Heart left ventricle (tissue), 13 donors: ENCODE measurements at regions not wholly inside any gene's neighbourhood (a gene's known extent, or its start where the extent isn't known, plus 50 kb on each side); places are given as distances from the start of the nearest gene placed in this dataset.

Experiments
- POLR2A ChIP-seq, 2 donors: fragments of 450-650 bp; IDR thresholded peaks; one replicate each; pipeline ENCODE4 v1.6.1; 2017; ENCODE audit warnings: antibody characterized with exemption in 2 of 2, mild to moderate bottlenecking in 2 of 2, moderate library complexity in 2 of 2
- TF ChIP-seq, protein P1 (sequence below), 12 donors: fragments of 200-600 bp; sonication (generic) in 4 of 12; IDR thresholded peaks; one replicate each; pipeline versions ENCODE4 v1.5.0 to v1.8.0; 2018 to 2022; ENCODE audit warnings: antibody characterized with exemption in 12 of 12, mild to moderate bottlenecking in 5 of 12
- donor health status: ischemic (EF 13 %, LVEDD 7.1; RV severe dilation, severe dysfunction).
- donor health status: DM: no; HTN: yes; CAD: no.
- donor health status: DM: no; HTN: no; CAD: no.
- donor health status: ischemic (EF 25% LVEDD 6.9; RV normal size, moderate dysfunction).
- donor health status: ischemic (EF 25% LVEDD 5.7; RV mildly dilated, moderate dysfunction).
- donor health status: ischemic (EF 35%, LVEDD 5.7; RV mildly dilated, moderate dysfunction).
- donor health status: nonischemic (EF 11% LVEDD 7.7; RV severe dilation, severe dysfunction).
- donor health status: DM: yes; HTN: yes; CAD: no.
- donor health status: PGD.
- donor health status: ischemic (EF 29% LVEDD 5.4; RV normal size, mild dysfunction).
- donor health status: nonischemic (EF 23%, LVEDD 6.1; RV moderate dilation, normal function).

DNA sequence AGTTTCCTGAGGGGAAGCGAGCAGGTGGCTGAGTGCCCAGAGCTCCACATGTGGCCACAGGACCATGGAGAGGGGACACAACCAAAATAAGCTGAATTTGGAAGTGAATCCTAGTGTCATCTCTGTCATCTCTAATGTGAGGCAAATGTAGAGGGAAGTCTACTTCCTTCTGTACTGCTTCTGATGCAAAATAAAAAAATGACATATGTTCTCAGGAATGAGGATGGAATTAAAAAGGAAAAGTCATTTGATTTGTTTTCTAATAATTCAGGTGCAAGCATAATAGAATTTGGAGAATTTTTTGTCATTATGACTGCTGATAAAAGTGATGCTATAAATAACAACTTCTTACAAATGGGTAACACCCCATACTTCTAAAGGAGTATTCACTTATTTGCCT, 59.5 kb upstream of the POU1F1 start:
- TF ChIP-seq, protein P1, sequence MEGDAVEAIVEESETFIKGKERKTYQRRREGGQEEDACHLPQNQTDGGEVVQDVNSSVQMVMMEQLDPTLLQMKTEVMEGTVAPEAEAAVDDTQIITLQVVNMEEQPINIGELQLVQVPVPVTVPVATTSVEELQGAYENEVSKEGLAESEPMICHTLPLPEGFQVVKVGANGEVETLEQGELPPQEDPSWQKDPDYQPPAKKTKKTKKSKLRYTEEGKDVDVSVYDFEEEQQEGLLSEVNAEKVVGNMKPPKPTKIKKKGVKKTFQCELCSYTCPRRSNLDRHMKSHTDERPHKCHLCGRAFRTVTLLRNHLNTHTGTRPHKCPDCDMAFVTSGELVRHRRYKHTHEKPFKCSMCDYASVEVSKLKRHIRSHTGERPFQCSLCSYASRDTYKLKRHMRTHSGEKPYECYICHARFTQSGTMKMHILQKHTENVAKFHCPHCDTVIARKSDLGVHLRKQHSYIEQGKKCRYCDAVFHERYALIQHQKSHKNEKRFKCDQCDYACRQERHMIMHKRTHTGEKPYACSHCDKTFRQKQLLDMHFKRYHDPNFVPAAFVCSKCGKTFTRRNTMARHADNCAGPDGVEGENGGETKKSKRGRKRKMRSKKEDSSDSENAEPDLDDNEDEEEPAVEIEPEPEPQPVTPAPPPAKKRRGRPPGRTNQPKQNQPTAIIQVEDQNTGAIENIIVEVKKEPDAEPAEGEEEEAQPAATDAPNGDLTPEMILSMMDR (IDR thresholded peaks at IDR 0.05), result no peak
- no peak for TF ChIP-seq POLR2A (IDR thresholded peaks at IDR 0.05)
